Mononuclear cell (primary cell): ENCODE measurements at regions not wholly inside any gene's neighbourhood (a gene's known extent, or its start where the extent isn't known, plus 50 kb on each side); places are given as distances from the start of the nearest gene placed in this dataset.
"Not testable (repeated sequence)": the region's sequence is repeated elsewhere in the genome, so short reads cannot be mapped to it uniquely, and the experiment has no call there.

Experiments used
- H3K27me3 ChIP-seq: 2 replicates; pipeline ENCODE4 v1.6.0; 2011; ENCODE audit warnings: low read length, control low read depth; ENCODE audit not compliant: insufficient read depth
- H3K4me1 ChIP-seq: 2 replicates; pipeline ENCODE4 v1.5.1; 2011; ENCODE audit warnings: mild to moderate bottlenecking, low read length, control low read depth; ENCODE audit not compliant: insufficient read depth
- H3K4me3 ChIP-seq: 2 replicates; pipeline ENCODE4 v1.5.1; 2011; ENCODE audit warnings: mild to moderate bottlenecking, low read length, moderate library complexity
- H3K9me3 ChIP-seq: 2 replicates; pipeline ENCODE4 v1.5.1; 2011; ENCODE audit warnings: low read depth, mild to moderate bottlenecking, control low read depth, low read length

GRCh38 chr7:114364151-114364550 lies 50.5 kb upstream of the FOXP2 start:
- no peak overlapping the region for H3K4me3 ChIP-seq
- H3K4me1 ChIP-seq = no peaks in the 10 kb centered on the region
- H3K9me3 ChIP-seq = no peaks in the 10 kb centered on the region
- no peaks in the 10 kb centered on the region for H3K27me3 ChIP-seq

GRCh38 chr7:114363292-114363691 lies 51.3 kb upstream of the FOXP2 start:
- H3K27me3 ChIP-seq = no peaks in the 10 kb centered on the region
- no peaks in the 10 kb centered on the region for H3K4me1 ChIP-seq
- no peak overlapping the region for H3K4me3 ChIP-seq
- no peaks in the 10 kb centered on the region for H3K9me3 ChIP-seq

- no peak overlapping the region for H3K4me3 ChIP-seq
- H3K4me1 ChIP-seq = no peaks in the 10 kb centered on the region
- H3K27me3 ChIP-seq = no peaks in the 10 kb centered on the region
- no peaks in the 10 kb centered on the region for H3K9me3 ChIP-seq
These were observed 55.7 kb upstream of the FOXP2 start for GRCh38 chr7:114358911-114359310.

DNA sequence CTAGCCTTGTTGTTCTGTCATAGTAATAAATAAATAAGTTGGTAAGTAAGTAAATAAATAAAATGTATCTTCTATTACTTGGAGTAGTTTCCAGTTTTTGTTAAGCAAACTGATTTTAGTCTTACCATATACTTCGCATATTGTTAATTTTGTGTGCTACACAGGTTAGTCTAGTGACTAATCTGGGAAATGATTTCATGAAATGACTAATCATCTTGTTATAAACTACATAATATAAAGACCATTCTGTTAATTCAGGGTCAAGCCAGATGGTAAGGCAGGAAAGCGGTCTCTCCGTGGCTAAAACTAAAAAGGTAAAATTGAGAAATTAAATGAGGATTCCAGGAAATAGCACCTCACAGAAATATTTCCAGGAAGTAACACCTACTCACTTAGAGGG lies 58.5 kb upstream of the FOXP2 start:
- H3K4me3 ChIP-seq = no peak overlapping the region
- no peaks in the 10 kb centered on the region for H3K9me3 ChIP-seq
- no peaks in the 10 kb centered on the region for H3K4me1 ChIP-seq
- H3K27me3 ChIP-seq = no peaks in the 10 kb centered on the region

- Histone ChIP-seq H3K9me3 (no peaks in the 10 kb centered on the region), H3K27me3 (no peaks in the 10 kb centered on the region)
These were observed 60.3 kb upstream of the FOXP2 start for GRCh38 chr7:114354306-114354705.

DNA sequence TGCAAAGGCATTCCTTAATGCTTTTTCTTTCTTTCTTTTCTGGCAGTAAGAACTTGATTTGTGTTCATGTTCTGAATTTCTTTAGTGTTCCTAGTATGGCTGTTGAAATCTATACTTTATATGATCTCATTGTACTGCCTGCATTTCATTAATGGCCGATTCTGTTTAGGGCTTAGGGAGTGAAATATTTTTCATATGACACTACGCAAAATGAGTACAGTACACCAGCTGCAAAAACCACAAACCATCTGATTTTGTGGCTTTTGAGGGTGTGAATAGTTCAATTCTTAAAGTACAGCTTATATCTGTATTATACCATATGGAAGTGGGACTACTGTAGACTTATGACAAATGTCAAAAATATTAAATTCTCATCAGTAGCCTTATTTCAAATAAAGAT lies 69.1 kb upstream of the FOXP2 start:
- Histone ChIP-seq H3K4me3 (no peak overlapping the region), H3K4me1 (no peaks in the 10 kb centered on the region)

More at GRCh38 chr7:114354306-114354705, 60.3 kb upstream of the FOXP2 start:
- H3K4me3 ChIP-seq = no peak overlapping the region
- no peaks in the 10 kb centered on the region for H3K4me1 ChIP-seq

GRCh38 chr7:114343949-114344708 lies 70.5 kb upstream of the FOXP2 start:
- Histone ChIP-seq H3K4me1 (no peaks in the 10 kb centered on the region), H3K4me3 (no peak overlapping the region), H3K9me3 (no peaks in the 10 kb centered on the region), H3K27me3 (no peaks in the 10 kb centered on the region)

More for the DNA sequence above, 69.1 kb upstream of the FOXP2 start:
- H3K9me3 ChIP-seq = no peaks in the 10 kb centered on the region
- no peaks in the 10 kb centered on the region for H3K27me3 ChIP-seq

DNA sequence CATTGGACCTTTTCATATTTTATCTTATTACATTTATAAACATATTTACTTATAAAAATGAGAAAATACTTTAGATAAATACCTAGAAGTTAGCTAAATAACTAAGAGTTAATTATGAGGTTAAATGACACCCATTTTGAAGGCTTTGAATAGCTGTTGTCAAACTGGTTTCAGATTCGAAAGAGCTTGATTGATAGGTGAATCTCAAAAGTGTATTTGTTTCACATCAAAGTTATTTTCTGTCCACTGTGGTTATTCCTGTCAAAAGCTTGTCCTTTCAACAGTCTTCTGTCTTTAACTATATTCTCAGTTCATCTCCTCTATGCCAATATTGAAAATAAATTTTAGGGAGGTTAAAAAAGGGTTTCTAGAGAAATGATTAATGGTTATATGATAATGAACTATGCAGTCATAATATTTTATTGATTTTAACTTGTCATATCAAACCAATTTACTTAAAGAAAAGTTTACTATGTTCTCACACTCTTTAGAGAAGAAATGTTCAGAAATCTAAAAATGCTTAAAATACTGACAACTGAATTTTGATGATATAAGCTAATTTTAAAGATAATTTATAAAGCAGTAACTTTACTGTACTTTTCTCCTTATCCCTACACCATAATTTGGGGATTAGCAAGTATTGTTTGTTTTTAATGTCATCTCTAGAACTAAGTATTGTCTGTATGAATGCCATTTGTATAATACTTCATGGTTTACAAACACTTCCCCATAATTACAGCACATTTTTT lies 72.0 kb upstream of the FOXP2 start:
- H3K27me3 ChIP-seq = no peaks in the 10 kb centered on the region
- no peaks in the 10 kb centered on the region for H3K9me3 ChIP-seq
- no peaks in the 10 kb centered on the region for H3K4me1 ChIP-seq
- no peak overlapping the region for H3K4me3 ChIP-seq

DNA sequence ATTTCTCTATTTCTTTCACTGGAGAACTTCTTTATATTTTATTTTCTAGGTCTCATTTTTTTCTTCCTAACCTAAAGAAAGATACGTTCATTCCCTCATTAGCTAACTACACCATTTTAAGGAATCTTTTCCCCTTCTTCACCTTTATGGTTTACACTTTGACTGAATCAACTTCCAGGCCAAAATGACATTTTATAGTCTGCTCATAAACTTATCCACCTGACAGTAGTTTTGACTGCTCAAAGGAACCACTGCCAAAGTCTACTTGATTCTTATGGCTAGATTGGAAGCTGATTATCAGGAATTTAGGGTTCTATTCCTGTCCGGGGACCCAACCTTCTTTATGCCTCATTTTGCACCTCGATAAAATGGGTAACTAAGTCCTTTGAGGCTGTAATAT lies 73.0 kb upstream of the FOXP2 start:
- no peaks in the 10 kb centered on the region for H3K4me1 ChIP-seq
- no peak overlapping the region for H3K4me3 ChIP-seq
- no peaks in the 10 kb centered on the region for H3K27me3 ChIP-seq
- no peaks in the 10 kb centered on the region for H3K9me3 ChIP-seq

DNA sequence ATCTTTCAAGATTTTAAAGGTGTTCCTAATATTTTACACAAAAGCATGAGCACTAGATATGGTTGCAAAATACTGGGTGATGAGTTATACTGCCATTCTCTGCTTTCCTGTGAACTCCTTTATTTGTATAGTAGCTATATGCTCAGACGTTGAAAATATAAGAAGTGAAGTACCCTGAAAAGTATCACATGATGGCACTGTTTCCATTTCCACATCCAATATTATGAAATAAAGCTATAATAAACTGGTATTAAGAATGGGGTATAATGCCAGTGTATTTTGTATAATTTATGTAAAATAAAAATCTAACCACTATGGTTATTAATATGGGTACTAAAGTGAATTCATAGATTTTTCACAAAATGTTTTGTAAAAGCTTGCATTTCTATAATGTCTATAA lies 79.6 kb upstream of the FOXP2 start:
- H3K27me3 ChIP-seq = no peaks in the 10 kb centered on the region
- no peak overlapping the region for H3K4me3 ChIP-seq
- no peaks in the 10 kb centered on the region for H3K9me3 ChIP-seq
- H3K4me1 ChIP-seq = no peaks in the 10 kb centered on the region

GRCh38 chr7:114329458-114329857 lies 85.2 kb upstream of the FOXP2 start:
- not testable (repeated sequence) for H3K9me3 ChIP-seq, H3K4me3 ChIP-seq, H3K27me3 ChIP-seq, H3K4me1 ChIP-seq

DNA sequence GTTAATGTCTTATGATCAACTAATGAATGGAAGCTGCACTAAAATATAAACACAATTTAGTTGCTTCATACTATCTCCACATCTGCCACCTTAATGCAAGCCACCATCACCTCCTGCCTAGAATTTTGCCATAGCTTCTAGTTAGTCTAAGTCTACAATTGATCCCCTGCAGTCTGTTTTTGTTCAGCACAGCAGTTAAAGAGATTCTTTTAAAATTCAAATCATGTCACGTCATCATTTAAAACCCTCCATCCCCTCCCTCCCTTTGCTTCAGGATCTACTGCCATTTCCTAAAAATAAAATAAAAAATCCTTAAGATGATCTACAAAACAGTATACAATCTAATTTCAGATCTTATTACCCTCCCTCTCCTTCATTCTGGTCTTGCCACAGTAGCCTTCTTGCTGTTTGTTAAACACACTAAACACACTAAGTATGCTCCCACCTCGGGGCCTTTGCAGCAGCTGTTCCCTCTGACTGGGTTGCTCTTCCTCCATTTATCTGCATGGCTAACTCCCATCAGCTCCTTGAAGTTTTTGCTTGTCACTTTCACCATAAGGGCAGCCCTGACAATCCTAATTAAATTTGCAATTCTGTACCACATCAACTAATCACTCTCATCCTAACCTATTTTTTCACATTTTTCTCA lies 97.0 kb upstream of the FOXP2 start:
- Histone ChIP-seq H3K4me3 (no peak overlapping the region), H3K4me1 (no peaks in the 10 kb centered on the region), H3K9me3 (no peaks in the 10 kb centered on the region), H3K27me3 (no peaks in the 10 kb centered on the region)

DNA sequence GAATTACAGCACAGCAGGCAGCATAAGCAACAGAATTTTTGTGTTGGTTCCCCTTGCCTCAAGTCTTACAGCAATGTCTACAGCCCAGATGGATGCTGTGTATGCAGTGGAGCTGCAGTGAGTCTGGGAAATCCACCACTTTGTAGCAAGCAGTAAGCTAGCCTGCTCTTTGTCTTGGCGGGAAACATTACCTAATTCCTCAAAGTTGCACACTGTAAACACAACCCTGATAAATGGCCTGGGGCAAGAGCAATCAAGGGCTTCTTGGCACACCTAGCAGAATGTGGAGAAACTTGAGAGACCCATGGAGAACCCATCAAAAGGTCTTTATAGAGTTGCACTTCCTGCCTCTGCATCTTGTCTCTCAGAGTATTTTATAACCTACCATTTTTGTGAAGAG lies 102.0 kb upstream of the FOXP2 start:
- no peak overlapping the region for H3K4me3 ChIP-seq
- no peaks in the 10 kb centered on the region for H3K27me3 ChIP-seq
- H3K9me3 ChIP-seq = no peaks in the 10 kb centered on the region

DNA sequence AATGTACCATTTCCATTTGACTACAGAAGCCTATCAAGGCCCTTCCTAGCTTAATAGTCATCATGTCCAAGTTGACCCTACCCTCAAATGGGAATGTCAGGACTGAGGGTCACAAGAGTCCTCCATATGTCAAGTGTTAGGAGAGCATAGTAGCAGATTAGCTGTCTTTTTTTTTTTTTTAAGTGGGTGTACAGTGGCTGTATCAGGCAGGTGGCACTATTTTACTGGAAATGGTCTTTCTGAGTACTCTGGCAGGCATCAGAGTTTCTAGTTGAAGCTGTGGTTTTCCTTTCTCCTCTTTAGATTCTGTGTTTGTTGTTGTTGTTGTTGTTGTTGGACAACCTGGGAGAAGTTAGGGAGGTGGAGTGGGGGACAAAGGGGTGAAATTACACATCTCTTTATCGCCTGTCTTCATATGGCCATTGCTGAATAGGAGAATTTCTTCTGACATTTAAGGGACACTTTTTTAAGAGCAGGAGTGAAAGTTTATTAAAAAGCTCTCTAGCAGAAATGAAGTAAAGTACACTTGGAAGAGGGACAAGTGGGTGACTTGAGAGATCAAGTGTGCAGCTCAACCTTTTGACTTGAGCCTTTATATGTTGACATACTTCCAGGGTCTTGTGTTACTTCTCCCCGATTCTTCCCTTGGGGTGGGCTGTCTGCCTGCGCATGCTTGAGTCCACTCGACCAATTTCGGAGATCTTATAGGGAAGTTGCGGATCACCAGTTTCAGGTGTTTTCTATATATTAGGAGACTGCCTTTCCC lies 104.1 kb upstream of the FOXP2 start:
- Histone ChIP-seq H3K4me1 (no peaks in the 10 kb centered on the region), H3K9me3 (no peaks in the 10 kb centered on the region), H3K27me3 (no peaks in the 10 kb centered on the region), H3K4me3 (no peak overlapping the region)

More for the DNA sequence above, 102.0 kb upstream of the FOXP2 start:
- H3K4me1 ChIP-seq = no peaks in the 10 kb centered on the region

- no peaks in the 10 kb centered on the region for H3K27me3 ChIP-seq
- H3K4me3 ChIP-seq = no peak overlapping the region
- H3K4me1 ChIP-seq = no peaks in the 10 kb centered on the region
- H3K9me3 ChIP-seq = no peaks in the 10 kb centered on the region
These were observed 104.9 kb upstream of the FOXP2 start for GRCh38 chr7:114309729-114310128.
